MCF 10A (cell line): ENCODE measurements at regions not wholly inside any gene's neighbourhood (a gene's known extent, or its start where the extent isn't known, plus 50 kb on each side); places are given as distances from the start of the nearest gene placed in this dataset.

Source experiments
- BruUV-seq: library from RNA; stranded (reverse); fragments of 400-500 nt; replicated peaks from 2 replicates; lab custom pipeline; 2021; lab: Mats Ljungman, UMichigan
- CTCF ChIA-PET: fragments of 300-600 bp; sonication (Branson Sonifier 250); formaldehyde crosslinking; extraction: SDS; loops from one replicate; lab custom pipeline; 2021; ENCODE audit warnings: antibody characterized with exemption, inconsistent platforms; lab: Yijun Ruan, JAX
- POLR2A ChIA-PET: fragments of 300-600, 350-650 bp; sonication (Branson Sonifier 250); formaldehyde crosslinking; extraction: SDS; loops from one replicate; lab custom pipeline; 2020; ENCODE audit warnings: antibody characterized with exemption, inconsistent platforms; lab: Yijun Ruan, JAX
- DNase-seq: peaks from one replicate; pipeline ENCODE4 v3.0.0-alpha.2; 2018; ENCODE audit not compliant: unreplicated experiment
- H3K27ac Mint-ChIP-seq: one replicate; pipeline ENCODE4 v1.8.0; 2022; ENCODE audit warnings: mild to moderate bottlenecking, low read depth, mixed read lengths; ENCODE audit not compliant: unreplicated experiment
- H3K27me3 Mint-ChIP-seq: one replicate; pipeline ENCODE4 v1.8.0; 2022; ENCODE audit warnings: mixed read lengths; ENCODE audit not compliant: insufficient read depth, unreplicated experiment
- H3K36me3 Mint-ChIP-seq: one replicate; pipeline ENCODE4 v1.8.0; 2022; ENCODE audit warnings: mild to moderate bottlenecking, moderate library complexity, mixed read lengths; ENCODE audit not compliant: insufficient read depth, unreplicated experiment
- H3K4me1 Mint-ChIP-seq: one replicate; pipeline ENCODE4 v1.8.0; 2022; ENCODE audit warnings: mixed read lengths; ENCODE audit not compliant: insufficient read depth, unreplicated experiment
- H3K4me3 Mint-ChIP-seq: one replicate; pipeline ENCODE4 v1.8.0; 2022; ENCODE audit warnings: mild to moderate bottlenecking, moderate library complexity, mixed read lengths; ENCODE audit not compliant: unreplicated experiment
- H3K9me3 Mint-ChIP-seq: one replicate; pipeline ENCODE4 v1.8.0; 2022; ENCODE audit warnings: mixed read lengths; ENCODE audit not compliant: unreplicated experiment
- CTCF ChIP-seq: fragments of 200-600 bp; IDR thresholded peaks from one replicate; pipeline ENCODE4 v1.8.0; 2022; ENCODE audit warnings: antibody characterized with exemption, mild to moderate bottlenecking; ENCODE audit not compliant: unreplicated experiment
- intact Hi-C: fragments of 100-400 bp; cut with micrococcal nuclease; formaldehyde crosslinking; loops from 2 replicates; pipeline ENCODE4 v1.14.1; 2022

- BruUV-seq: no TSS peak
- TF ChIP-seq CTCF: no peak
- intact Hi-C loops: no loop called here
- DNase-seq: no peak
- no peaks in the 10 kb centered on the region for H3K36me3 Mint-ChIP-seq
- no peaks in the 10 kb centered on the region for H3K27me3 Mint-ChIP-seq
- no peaks in the 10 kb centered on the region for H3K4me1 Mint-ChIP-seq
- H3K9me3 Mint-ChIP-seq: no peaks in the 10 kb centered on the region
- ChIA-PET POLR2A (no interaction called here), CTCF (no interaction called here)
- no peak overlapping the region for H3K4me3 Mint-ChIP-seq
- H3K27ac Mint-ChIP-seq: no peak overlapping the region
Measured at GRCh38 chr13:44627441-44627840, 51.3 kb upstream of the TSC22D1 start.

GRCh38 chr13:44626176-44626575, 50.0 kb upstream of the TSC22D1 start:
- H3K27ac Mint-ChIP-seq: no peak overlapping the region
- no peak for DNase-seq
- TF ChIP-seq CTCF: no peak
- intact Hi-C loops: no loop called here
- CTCF ChIA-PET: interaction anchor here (1.1 kb wide), 1 partner anchor 16 kb away, joined by 3 read pairs; no protein-coding TSS in a partner anchor
- H3K4me1 Mint-ChIP-seq: no peaks in the 10 kb centered on the region
- H3K9me3 Mint-ChIP-seq: no peaks in the 10 kb centered on the region
- no TSS peak for BruUV-seq
- H3K4me3 Mint-ChIP-seq: no peak overlapping the region
- H3K27me3 Mint-ChIP-seq: no peaks in the 10 kb centered on the region
- POLR2A ChIA-PET: no interaction called here
- no peaks in the 10 kb centered on the region for H3K36me3 Mint-ChIP-seq
